Astrocyte of the spinal cord (primary cell): ENCODE measurements at regions not wholly inside any gene's neighbourhood (a gene's known extent, or its start where the extent isn't known, plus 50 kb on each side); places are given as distances from the start of the nearest gene placed in this dataset.

Source experiments
- DNase-seq: peaks from one replicate; pipeline ENCODE4 v3.0.0; 2011; ENCODE audit warnings: low read depth, low spot score
- H3K4me3 ChIP-seq: 2 replicates; pipeline ENCODE4 v1.5.1; 2011; ENCODE audit warnings: low read depth, mild to moderate bottlenecking, low read length, moderate library complexity
- CTCF ChIP-seq: IDR thresholded peaks from 2 replicates; pipeline ENCODE4 v1.5.1; 2012; ENCODE audit warnings: low read depth, mild to moderate bottlenecking, low read length, inconsistent platforms
- in situ Hi-C: cut with HindIII; loops from 2 replicates; pipeline ENCODE4 v1.10.0; 2017; ENCODE audit warnings: low sequenced_read_pairs

- H3K4me3 ChIP-seq: no peak overlapping the region
- no peak for DNase-seq
- no peak for TF ChIP-seq CTCF
- in situ Hi-C loops: no loop called here
These were observed 188.3 kb upstream of the MEOX2 start for GRCh38 chr7:15874774-15875173.

DNA sequence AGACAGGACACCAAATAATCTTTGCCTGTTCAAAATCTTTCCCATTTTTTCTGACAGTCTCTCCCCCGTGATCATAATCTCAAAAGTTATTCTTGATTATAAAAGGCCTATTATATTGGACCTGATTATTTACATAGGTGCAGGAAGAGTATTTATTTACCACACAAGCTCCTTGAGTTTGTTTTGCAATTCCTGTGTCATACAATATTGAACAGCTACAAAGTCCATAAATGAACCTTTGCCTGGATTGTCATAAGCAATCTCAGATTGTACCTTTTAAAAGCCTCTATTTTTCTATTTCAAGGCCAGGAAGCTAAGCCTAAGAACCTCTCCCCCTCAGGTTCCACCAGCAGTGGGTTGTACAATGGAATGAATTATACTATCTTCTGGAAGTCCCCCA lies 183.9 kb upstream of the MEOX2 start:
- no peak overlapping the region for H3K4me3 ChIP-seq
- TF ChIP-seq CTCF: no peak
- no peak for DNase-seq
- in situ Hi-C loops: no loop called here

- TF ChIP-seq CTCF: no peak
- no peak overlapping the region for H3K4me3 ChIP-seq
- in situ Hi-C loops: no loop called here
- DNase-seq: no peak
These were observed 181.0 kb upstream of the MEOX2 start for GRCh38 chr7:15867441-15867840.

GRCh38 chr7:15866753-15867152 lies 180.3 kb upstream of the MEOX2 start:
- no peak for TF ChIP-seq CTCF
- no peak for DNase-seq
- in situ Hi-C loops: no loop called here
- no peak overlapping the region for H3K4me3 ChIP-seq

GRCh38 chr7:15864626-15864991 lies 178.1 kb upstream of the MEOX2 start:
- no peak for TF ChIP-seq CTCF
- no peak for DNase-seq
- in situ Hi-C loops: no loop called here
- no peak overlapping the region for H3K4me3 ChIP-seq

GRCh38 chr7:15863951-15864625 lies 177.6 kb upstream of the MEOX2 start:
- no peak overlapping the region for H3K4me3 ChIP-seq
- no peak for DNase-seq
- in situ Hi-C loops: no loop called here
- TF ChIP-seq CTCF: no peak

DNA sequence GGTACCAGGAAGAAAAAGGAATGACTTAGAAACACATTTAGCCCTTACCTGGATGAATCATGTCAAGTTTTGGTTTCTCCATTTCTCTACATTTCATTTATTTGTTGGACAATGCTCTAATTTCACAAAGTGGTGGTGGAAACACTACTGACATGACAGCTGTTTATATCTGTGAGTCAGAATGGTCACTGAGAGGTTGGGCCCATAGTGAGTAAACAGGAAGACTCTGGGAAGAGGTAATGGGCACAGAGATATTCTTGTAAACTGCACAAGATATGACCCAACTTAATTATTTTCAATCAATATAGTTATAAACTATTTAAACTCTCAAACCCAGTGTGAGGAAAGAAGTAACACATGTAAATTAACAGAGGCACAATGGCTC lies 176.3 kb upstream of the MEOX2 start:
- no peak for DNase-seq
- H3K4me3 ChIP-seq: no peak overlapping the region
- in situ Hi-C loops: no loop called here
- no peak for TF ChIP-seq CTCF
